Activated CD4-positive, alpha-beta T cell treated with anti-CD3 and anti-CD28 coated beads, Interleukin-2, amount 10 ng/mL, durations not matched to agents 7 days and 5 days (primary cell): ENCODE measurements at regions not wholly inside any gene's neighbourhood (a gene's known extent, or its start where the extent isn't known, plus 50 kb on each side); places are given as distances from the start of the nearest gene placed in this dataset.

ENCODE experiments used
- CTCF ChIA-PET: fragments of 350-600 bp; sonication (Branson Sonifier 250); formaldehyde crosslinking; loops from one replicate; lab custom pipeline; 2021; ENCODE audit warnings: antibody characterized with exemption; lab: Charles Lee
- POLR2A ChIA-PET: fragments of 350-600 bp; sonication (Branson Sonifier 250); formaldehyde crosslinking; loops from one replicate; lab custom pipeline; 2021; ENCODE audit warnings: antibody characterized with exemption; lab: Charles Lee
- DNase-seq: peaks from one replicate; pipeline ENCODE4 v3.0.0-alpha.2; 2020
- H3K27ac Mint-ChIP-seq: one replicate; pipeline ENCODE4 v1.8.0; 2021; ENCODE audit warnings: mild to moderate bottlenecking, moderate library complexity, mixed read lengths
- H3K27me3 Mint-ChIP-seq: one replicate; pipeline ENCODE4 v1.8.0; 2021; ENCODE audit warnings: mixed read lengths
- H3K36me3 Mint-ChIP-seq: one replicate; pipeline ENCODE4 v1.8.0; 2021; ENCODE audit warnings: low read depth, mixed read lengths
- H3K4me1 Mint-ChIP-seq: one replicate; pipeline ENCODE4 v1.8.0; 2021; ENCODE audit warnings: mixed read lengths
- H3K4me3 Mint-ChIP-seq: one replicate; pipeline ENCODE4 v1.8.0; 2021; ENCODE audit warnings: mild to moderate bottlenecking, moderate library complexity, mixed read lengths
- H3K9me3 Mint-ChIP-seq: one replicate; pipeline ENCODE4 v1.8.0; 2021; ENCODE audit warnings: mixed read lengths

- CTCF ChIA-PET: no interaction called here
- DNase-seq: peak; percentile 12
Observed at GRCh38 chr5:100479079-100479688, 56.0 kb upstream of the FAM174A start.

DNA sequence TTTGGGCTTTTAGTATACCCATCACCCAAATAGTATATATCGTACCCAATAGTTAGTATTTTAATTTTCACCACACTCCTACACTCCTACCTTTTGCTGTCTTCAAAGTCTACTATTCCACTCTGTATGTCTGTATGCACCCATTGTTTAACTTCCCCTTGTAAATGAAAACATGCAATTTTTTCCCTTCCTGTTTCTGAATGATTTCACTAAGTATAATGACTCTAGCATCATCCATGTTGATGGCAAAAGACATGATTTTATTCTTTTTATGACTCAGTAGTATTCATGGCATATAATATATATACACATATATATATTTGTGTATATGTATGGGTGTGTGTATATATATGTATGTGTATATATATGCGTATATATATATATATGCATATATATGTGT lies 63.1 kb upstream of the FAM174A start:
- H3K4me3 Mint-ChIP-seq: no peak overlapping the region
- DNase-seq: no peak
- H3K9me3 Mint-ChIP-seq: no peaks in the 10 kb centered on the region
- H3K36me3 Mint-ChIP-seq: no peaks in the 10 kb centered on the region
- no peaks in the 10 kb centered on the region for H3K4me1 Mint-ChIP-seq
- no peak overlapping the region for H3K27ac Mint-ChIP-seq
- ChIA-PET CTCF (no interaction called here), POLR2A (no interaction called here)
- no peaks in the 10 kb centered on the region for H3K27me3 Mint-ChIP-seq

More at GRCh38 chr5:100479079-100479688, 56.0 kb upstream of the FAM174A start:
- no peak overlapping the region for H3K27ac Mint-ChIP-seq
- H3K4me3 Mint-ChIP-seq: no peak overlapping the region
- H3K27me3 Mint-ChIP-seq: no peaks in the 10 kb centered on the region
- H3K36me3 Mint-ChIP-seq: no peaks in the 10 kb centered on the region
- no peaks in the 10 kb centered on the region for H3K4me1 Mint-ChIP-seq
- POLR2A ChIA-PET: no interaction called here
- no peaks in the 10 kb centered on the region for H3K9me3 Mint-ChIP-seq

GRCh38 chr5:100469767-100470166 lies 65.4 kb upstream of the FAM174A start:
- ChIA-PET CTCF (no interaction called here), POLR2A (no interaction called here)
- Mint-ChIP-seq H3K9me3 (no peaks in the 10 kb centered on the region), H3K27ac (no peak overlapping the region), H3K4me3 (no peak overlapping the region), H3K27me3 (no peaks in the 10 kb centered on the region), H3K36me3 (no peaks in the 10 kb centered on the region), H3K4me1 (no peaks in the 10 kb centered on the region)
- no peak for DNase-seq

DNA sequence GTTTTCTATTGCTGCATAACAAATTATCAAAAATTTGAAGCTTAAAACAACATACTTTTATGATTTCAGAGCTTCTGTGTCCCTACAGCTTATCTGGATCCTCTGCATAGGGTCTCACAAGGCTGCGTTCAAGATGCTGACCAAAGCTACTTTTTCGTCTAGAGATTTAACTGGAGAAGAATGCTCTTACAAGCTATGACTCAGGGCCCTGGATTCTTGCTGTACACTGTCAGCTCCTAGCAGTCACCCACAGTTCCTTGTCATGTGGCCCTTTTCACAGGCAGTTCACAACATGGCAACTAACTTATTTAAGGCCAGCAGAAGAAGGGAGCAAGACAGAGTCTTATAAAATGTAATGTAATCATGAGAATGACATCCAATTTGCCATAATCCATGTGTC lies 70.8 kb upstream of the FAM174A start:
- DNase-seq: no peak
- POLR2A ChIA-PET: no interaction called here
- no peaks in the 10 kb centered on the region for H3K4me1 Mint-ChIP-seq
- H3K36me3 Mint-ChIP-seq: no peaks in the 10 kb centered on the region
- no peak overlapping the region for H3K4me3 Mint-ChIP-seq
- no peak overlapping the region for H3K27ac Mint-ChIP-seq
- H3K9me3 Mint-ChIP-seq: no peaks in the 10 kb centered on the region
- CTCF ChIA-PET: no interaction called here
- H3K27me3 Mint-ChIP-seq: no peaks in the 10 kb centered on the region

DNA sequence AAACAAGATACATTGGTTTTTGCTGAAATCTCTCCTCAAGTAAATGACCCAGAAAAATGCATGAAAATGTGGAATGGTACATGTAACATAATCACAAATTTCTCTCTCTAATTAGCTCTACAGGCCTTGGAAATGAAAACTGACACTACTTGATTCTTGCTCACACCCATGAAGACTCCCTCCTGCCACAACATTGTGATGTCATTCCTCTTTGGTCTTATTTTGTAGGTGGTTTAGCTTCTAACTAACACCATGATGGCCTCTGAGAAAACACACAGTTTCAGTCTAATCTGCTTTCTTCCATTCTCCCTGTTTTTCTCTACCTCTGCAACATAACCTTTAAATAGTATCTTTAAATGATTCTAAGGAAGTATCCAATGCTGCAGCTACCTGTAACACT lies 78.6 kb upstream of the FAM174A start:
- Mint-ChIP-seq H3K9me3 (no peaks in the 10 kb centered on the region), H3K27ac (no peak overlapping the region), H3K36me3 (no peaks in the 10 kb centered on the region), H3K27me3 (no peaks in the 10 kb centered on the region), H3K4me3 (no peak overlapping the region), H3K4me1 (no peaks in the 10 kb centered on the region)
- ChIA-PET CTCF (no interaction called here), POLR2A (no interaction called here)
- DNase-seq: no peak

DNA sequence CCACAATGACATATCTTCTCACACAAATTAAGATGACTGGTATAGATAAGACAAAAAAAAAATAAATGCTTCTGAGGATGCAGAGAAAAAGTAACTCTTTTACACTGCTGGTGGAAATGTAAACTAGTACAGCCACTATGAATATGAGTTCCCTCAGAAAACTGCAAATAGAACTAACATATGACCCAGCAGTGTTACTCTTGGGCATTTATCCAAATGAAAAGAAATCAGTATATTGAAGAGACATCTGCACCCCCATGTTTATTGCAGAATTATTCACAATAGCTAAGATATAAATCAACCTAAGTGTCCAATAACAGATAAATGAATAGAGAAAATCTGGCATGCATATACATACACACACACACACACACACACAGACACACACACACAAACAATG lies 83.0 kb upstream of the FAM174A start:
- Mint-ChIP-seq H3K27ac (no peak overlapping the region), H3K27me3 (no peaks in the 10 kb centered on the region)

GRCh38 chr5:100448111-100448528 lies 87.1 kb upstream of the FAM174A start:
- ChIA-PET CTCF (interaction anchor here (0.7 kb wide), 1 partner anchor 622 kb away, joined by 3 read pairs; no protein-coding TSS in a partner anchor), POLR2A (no interaction called here)
- DNase-seq: no peak
- Mint-ChIP-seq H3K36me3 (no peaks in the 10 kb centered on the region), H3K4me1 (no peaks in the 10 kb centered on the region), H3K27me3 (no peaks in the 10 kb centered on the region), H3K27ac (no peak overlapping the region), H3K4me3 (no peak overlapping the region), H3K9me3 (no peaks in the 10 kb centered on the region)

More for the DNA sequence above, 83.0 kb upstream of the FAM174A start:
- no peak overlapping the region for H3K4me3 Mint-ChIP-seq
- DNase-seq: no peak
- ChIA-PET POLR2A (no interaction called here), CTCF (no interaction called here)
- no peaks in the 10 kb centered on the region for H3K9me3 Mint-ChIP-seq
- no peaks in the 10 kb centered on the region for H3K36me3 Mint-ChIP-seq
- H3K4me1 Mint-ChIP-seq: no peaks in the 10 kb centered on the region

- H3K27me3 Mint-ChIP-seq: no peaks in the 10 kb centered on the region
- H3K4me3 Mint-ChIP-seq: no peak overlapping the region
- H3K36me3 Mint-ChIP-seq: no peaks in the 10 kb centered on the region
- no peak for DNase-seq
- H3K9me3 Mint-ChIP-seq: no peaks in the 10 kb centered on the region
- POLR2A ChIA-PET: no interaction called here
- H3K27ac Mint-ChIP-seq: no peak overlapping the region
- CTCF ChIA-PET: no interaction called here
- no peaks in the 10 kb centered on the region for H3K4me1 Mint-ChIP-seq
Observed at GRCh38 chr5:100446879-100447430, 88.2 kb upstream of the FAM174A start.

DNA sequence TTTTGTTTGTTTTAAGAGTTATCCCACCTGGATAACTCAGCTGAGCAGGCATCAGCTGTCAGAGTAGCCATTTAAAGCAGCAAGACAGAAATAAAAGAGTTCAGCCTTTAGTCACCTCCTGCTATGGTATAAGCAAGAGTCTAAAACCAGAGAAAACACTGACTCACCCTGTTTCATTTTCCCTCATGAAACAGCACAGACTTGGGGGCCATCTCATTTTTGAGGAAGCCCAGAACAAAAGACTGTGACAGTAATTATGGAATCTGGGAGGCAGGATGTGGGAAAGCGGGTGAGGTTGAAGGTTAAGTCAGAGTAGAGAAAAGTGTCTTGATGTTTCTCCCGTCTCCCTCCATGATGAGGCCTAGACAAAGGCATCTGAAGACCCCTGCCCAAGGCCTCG lies 90.2 kb upstream of the FAM174A start:
- Mint-ChIP-seq H3K27ac (no peak overlapping the region), H3K9me3 (no peaks in the 10 kb centered on the region), H3K4me3 (no peak overlapping the region), H3K4me1 (no peaks in the 10 kb centered on the region), H3K27me3 (no peaks in the 10 kb centered on the region), H3K36me3 (no peaks in the 10 kb centered on the region)
- ChIA-PET POLR2A (no interaction called here), CTCF (no interaction called here)
- DNase-seq: no peak

DNA sequence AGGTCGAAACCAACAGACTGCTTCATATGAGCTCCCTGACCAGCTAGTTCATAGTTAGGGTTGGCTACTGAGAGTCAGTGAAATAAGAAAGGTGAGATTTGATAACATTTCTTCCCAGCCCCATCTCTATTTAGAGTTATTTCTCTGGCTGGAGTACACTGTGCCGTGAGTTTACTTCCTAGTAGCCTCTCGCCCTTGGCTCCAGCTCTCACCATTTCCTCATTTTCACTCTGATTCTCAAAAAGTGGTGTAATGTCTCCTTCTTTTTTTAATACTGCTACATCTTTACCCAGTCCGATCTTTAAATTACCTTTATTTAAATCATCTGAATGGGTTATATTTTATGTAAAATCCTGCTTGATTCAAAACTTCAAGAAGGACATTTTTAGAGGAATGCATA lies 100.4 kb upstream of the FAM174A start:
- no peaks in the 10 kb centered on the region for H3K9me3 Mint-ChIP-seq
- no peaks in the 10 kb centered on the region for H3K36me3 Mint-ChIP-seq
- POLR2A ChIA-PET: no interaction called here
- peaks cover 3% of the 10 kb centered on the region for H3K27me3 Mint-ChIP-seq
- CTCF ChIA-PET: no interaction called here
- no peak for DNase-seq
- no peak overlapping the region for H3K4me3 Mint-ChIP-seq
- no peak overlapping the region for H3K27ac Mint-ChIP-seq
- H3K4me1 Mint-ChIP-seq: no peaks in the 10 kb centered on the region

DNA sequence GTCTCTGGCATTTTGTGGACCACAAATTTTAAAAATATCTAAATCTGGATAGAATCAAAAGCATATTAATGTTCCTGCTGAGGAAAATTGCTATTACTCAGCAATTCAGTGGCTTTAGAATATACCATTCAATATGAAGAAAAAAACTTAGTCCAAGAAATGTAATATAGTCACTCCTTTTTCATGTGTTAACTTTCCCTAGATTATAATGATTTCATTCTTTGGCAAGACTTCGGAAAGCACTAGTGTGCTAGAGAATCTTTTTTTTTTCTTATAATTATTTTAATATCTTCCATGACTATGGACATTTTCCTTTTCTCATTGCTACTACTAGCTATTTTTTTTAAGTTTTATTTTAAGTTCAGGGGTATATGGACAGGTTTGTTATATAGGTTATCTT lies 102.4 kb upstream of the FAM174A start:
- no peak for DNase-seq
- Mint-ChIP-seq H3K9me3 (no peaks in the 10 kb centered on the region), H3K36me3 (no peaks in the 10 kb centered on the region), H3K27ac (no peak overlapping the region), H3K4me3 (no peak overlapping the region), H3K27me3 (peaks cover 3% of the 10 kb centered on the region), H3K4me1 (no peaks in the 10 kb centered on the region)
- CTCF ChIA-PET: no interaction called here
- POLR2A ChIA-PET: no interaction called here

DNA sequence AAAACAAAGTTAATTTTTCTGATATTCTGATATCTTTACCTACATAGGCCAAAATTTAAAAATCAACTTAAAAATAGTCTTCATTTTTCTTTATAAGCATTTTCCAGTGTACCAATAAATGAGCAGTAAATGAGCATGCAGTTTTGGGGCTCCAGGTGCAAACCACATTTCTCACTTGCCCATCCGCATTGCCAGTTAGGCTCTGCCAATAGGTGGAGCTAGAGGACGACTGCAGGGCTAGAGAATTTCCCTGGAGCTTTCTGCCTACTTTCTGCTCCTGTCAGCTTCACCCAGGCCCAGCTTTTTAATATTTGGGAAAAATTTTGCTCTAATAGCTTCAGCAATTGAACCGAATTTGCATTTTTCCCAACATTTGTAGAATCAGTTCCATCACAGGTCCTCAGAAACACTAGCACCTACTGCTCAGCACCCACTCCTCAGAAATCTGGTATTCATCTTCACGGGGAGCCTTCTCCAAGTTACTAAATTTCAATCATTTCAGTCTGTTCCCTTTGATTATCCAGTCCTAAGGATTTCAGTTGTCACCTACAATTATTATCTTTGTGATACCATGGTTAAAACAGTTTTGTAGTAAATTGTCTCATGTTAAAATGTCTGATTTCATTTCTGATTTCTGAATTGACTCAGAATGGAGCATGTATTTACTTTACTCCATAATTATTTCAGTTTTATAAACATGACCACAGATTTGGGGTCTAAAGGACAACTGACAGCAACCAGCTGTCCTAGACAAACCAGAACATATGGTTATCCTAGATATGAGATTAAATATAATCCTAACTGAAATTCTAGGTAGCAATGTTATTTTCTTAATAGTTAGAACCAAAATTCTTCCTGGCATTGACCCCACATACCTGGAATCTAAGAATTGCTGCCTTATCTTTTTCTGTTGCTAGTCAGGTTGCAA lies 104.6 kb upstream of the FAM174A start:
- no peak overlapping the region for H3K4me3 Mint-ChIP-seq
- H3K36me3 Mint-ChIP-seq: no peaks in the 10 kb centered on the region
- no peaks in the 10 kb centered on the region for H3K4me1 Mint-ChIP-seq
- ChIA-PET POLR2A (no interaction called here), CTCF (interaction anchor here (0.9 kb wide), 1 partner anchor 162 kb away, joined by 3 read pairs; no protein-coding TSS in a partner anchor)
- H3K9me3 Mint-ChIP-seq: peaks cover 2% of the 10 kb centered on the region
- DNase-seq: peak; percentile 57
- peaks cover 3% of the 10 kb centered on the region for H3K27me3 Mint-ChIP-seq
- no peak overlapping the region for H3K27ac Mint-ChIP-seq

GRCh38 chr5:100424787-100425186 lies 110.4 kb upstream of the FAM174A start:
- CTCF ChIA-PET: no interaction called here
- Mint-ChIP-seq H3K4me1 (no peaks in the 10 kb centered on the region), H3K9me3 (peaks cover 14% of the 10 kb centered on the region), H3K4me3 (no peak overlapping the region), H3K27me3 (no peaks in the 10 kb centered on the region), H3K36me3 (no peaks in the 10 kb centered on the region), H3K27ac (no peak overlapping the region)
- DNase-seq: no peak
- POLR2A ChIA-PET: no interaction called here
